ENCODE measurements at regions not wholly inside any gene's neighbourhood (a gene's known extent, or its start where the extent isn't known, plus 50 kb on each side); places are given as distances from the start of the nearest gene placed in this dataset.
A peak's percentile ranks its signal among the peaks of the same experiment; 100 is the strongest.

GRCh38 chr5:63596254-63596653 is 366.0 kb downstream of the HTR1A start:
- DNase-seq (no peak), ATAC-seq (no peak)
- intact Hi-C loops (cut with micrococcal nuclease), result no loop called here

DNA sequence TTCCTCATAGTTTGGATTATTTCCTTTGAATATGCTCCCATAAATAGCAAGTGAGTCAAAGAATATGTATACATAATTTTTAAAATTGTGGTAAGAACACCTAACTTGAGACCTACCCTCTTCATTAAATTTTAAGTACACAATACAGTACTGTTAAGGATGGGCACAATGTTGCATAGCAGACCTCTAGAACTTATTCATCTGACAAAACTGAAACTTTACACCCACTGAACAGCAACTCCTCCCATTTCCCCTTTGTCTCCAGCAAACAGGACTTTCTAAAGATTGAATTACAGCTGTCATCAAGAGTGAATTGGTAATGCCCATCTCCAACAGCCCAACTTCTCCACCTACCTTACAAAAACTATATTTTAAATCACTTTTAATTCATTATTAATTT is 388.9 kb downstream of the HTR1A start:
- intact Hi-C loops (cut with micrococcal nuclease), result no loop called here
- ATAC-seq (no peak), DNase-seq (no peak)

DNA sequence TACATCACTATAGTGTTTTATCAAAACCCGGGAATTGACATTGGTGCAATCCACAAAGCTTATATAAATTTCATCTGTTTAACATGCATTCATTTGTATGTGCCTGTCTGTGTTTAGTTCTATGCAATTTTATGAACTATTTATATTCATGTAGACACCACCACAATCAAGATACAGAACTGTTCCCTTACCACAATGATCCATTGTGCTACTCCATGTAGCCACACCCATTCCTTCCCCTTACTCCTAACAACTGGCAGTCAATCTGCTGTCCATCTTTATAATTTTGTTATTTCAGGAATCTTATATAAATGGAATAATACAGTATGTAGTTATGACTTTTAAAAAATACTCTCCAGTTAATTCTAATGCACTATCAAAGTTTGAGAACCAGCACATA is 389.5 kb downstream of the HTR1A start:
- intact Hi-C loops (cut with micrococcal nuclease), result no loop called here
- ATAC-seq (peak; percentile 29), DNase-seq (no peak)

GRCh38 chr5:63570752-63571151 is 391.5 kb downstream of the HTR1A start:
- intact Hi-C loops (cut with micrococcal nuclease), result no loop called here
- ATAC-seq, result no peak
- no peak for DNase-seq

DNA sequence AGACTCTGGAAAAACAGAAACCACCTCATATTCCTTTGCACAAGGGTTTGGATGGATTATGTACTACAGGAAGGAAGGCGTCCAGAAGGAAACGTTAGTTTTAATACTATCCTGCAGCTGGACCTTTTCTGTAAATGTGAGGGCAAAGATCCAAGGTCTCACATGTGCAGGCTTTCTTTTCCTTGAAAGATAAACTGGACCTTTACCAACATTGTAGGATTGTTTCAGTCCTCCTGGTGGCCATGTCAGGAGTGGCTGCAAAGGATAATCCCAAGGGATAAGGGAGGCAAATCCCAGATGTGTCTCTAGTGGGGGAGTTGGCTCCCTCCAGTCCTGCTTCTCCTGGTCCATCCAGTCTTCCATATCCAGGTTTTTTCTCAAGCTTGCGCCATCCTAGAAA is 397.5 kb downstream of the HTR1A start:
- DNase-seq (no peak), ATAC-seq (no peak)
- intact Hi-C loops (cut with micrococcal nuclease), result no loop called here

DNA sequence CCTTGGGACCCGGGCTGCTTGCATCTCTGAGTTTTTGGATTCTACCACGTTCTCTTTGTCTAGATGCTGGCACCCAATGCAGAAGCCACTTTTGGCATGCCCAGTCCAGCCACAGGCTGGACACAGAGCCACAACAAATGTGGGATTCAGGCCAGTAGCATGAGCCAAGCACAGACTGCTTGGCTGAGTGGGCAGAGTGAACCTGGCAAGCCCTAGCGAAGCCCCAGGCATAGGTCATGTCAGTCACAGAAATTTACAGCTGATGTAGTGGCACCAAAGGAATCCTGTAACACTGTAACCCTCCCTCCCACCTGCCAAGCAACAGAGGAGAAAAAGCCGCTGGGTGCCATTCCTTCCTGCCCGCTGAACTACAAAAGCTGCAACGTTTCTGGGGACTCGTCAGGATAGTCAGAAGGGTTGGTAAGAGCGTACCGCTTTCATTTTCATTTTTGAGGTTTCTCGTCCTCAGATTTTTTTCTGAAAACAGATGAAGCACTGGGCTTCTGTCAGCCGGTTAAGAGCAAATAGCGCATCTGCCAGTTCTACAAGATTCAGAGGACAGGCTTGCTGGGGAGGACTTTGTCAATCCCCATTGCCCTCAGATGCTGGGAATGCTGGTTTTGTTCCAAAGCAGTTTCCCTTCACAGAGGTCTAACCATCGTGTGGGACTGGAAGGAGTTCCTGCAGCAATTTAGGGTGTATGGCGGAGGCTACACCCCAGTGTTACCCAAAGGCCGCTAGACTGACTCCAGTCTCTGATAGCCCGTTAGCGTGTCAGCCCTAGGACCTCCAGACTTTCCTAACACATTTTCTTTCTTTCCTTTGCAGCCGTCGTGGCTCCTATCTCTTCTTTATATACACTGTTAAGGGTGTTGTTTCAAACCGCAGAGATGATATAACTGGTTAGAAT is 399.0 kb downstream of the HTR1A start:
- ATAC-seq, result no peak
- no peak for DNase-seq
- intact Hi-C loops (cut with micrococcal nuclease), result no loop called here

- intact Hi-C loops (cut with micrococcal nuclease), result no loop called here
- DNase-seq, result no peak
- ATAC-seq, result no peak
These were observed 406.4 kb downstream of the HTR1A start for GRCh38 chr5:63555874-63556273.

DNA sequence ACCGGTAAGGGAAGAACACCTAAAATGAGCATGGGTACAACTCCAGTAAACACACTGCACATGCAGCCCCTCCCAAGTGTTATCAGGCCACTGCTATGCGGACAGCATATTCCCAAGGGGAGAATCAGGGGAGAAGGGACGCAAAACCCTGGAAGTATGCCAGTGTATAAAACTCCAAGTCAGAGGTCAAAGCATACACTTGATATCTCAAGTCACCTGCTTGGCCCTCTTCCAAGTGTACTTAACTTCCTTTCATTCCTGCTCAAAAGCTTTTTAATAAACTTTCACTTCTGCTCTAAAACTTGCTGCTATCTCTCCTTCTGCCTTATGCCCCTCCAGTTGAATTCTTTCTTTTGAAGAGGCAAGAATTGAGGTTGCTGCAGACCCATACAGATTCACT is 408.1 kb downstream of the HTR1A start:
- no peak for DNase-seq
- ATAC-seq, result no peak
- intact Hi-C loops (cut with micrococcal nuclease), result no loop called here

DNA sequence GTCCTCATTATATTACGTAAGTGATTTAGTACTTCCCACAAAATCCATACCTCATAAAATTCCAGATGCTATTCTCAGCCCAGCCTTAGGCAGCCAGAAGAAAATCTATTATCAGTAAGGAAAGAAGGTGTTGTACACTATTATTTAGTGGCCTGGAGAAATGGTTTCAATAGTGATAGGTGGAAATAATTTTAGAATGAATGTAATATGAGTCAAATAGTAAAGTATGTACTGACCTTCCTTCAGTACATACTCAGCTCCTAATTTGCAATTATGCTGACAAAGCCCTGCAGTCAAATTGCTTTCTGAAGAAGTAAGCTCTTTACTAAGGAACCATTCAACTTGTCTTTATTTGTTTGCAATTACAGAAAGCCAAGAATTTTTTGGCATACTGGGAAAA is 409.2 kb downstream of the HTR1A start:
- intact Hi-C loops (cut with micrococcal nuclease), result no loop called here
- ATAC-seq (no peak), DNase-seq (no peak)

- intact Hi-C loops (cut with micrococcal nuclease), result no loop called here
- ATAC-seq (no peak), DNase-seq (no peak)
These were observed 426.2 kb downstream of the HTR1A start for GRCh38 chr5:63535840-63536602.

DNA sequence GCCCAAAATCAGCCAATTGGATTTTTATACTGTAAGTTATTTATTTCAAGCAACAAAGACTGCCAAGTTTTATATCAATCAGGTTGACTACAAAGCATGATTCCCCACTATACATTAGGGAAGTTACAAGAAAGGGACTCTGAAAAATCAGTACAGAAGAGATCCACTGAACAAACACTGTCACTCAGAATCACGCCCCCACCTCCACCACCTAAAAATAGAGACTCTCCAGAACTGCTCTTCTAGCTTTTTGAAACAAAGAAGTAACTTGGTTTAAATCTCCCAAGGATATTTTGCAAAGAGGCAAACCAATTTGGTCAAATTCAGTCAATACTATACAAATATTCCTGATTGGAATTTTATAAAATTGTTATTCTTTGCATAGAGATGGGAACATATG is 438.0 kb downstream of the HTR1A start:
- no peak for ATAC-seq
- DNase-seq, result no peak
- intact Hi-C loops (cut with micrococcal nuclease), result no loop called here

DNA sequence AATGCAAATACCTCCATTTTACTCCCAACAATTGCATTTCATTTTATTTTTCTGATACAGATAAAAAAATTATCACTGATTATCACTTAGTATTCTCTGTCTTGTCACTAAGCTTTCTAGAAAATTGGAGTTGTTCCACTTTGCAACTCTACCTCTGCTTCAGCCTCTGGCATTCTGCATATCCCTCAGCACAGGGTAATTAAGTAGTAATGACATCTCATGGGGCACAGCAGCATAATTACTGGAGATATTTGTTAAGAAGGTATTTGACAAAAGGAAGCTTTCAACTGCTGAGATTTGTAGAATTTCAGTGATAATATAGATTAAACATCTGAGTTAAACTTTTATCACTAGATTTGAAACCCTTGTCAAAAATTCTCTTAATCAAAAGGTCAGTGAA is 446.2 kb downstream of the HTR1A start:
- ATAC-seq, result no peak
- DNase-seq, result no peak
- intact Hi-C loops (cut with micrococcal nuclease), result no loop called here

DNA sequence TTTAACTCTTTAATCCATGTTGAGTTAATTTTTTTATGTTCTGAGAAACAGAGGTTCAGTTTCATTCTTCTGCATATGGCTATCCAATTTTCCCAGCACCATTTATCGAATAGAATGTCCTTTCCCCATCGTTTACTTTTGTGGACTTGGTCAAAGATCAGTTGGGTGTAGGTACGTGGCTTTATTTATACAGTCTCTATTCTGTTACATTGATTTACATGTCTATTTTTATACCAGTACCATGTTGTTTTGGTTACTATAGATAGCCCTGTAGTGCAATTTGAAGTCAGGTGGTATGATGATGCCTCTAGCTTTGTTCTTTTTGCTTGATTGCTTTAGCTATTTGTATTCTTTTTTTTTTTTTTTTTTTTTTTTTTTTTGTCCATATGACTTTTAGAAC is 462.0 kb downstream of the HTR1A start:
- intact Hi-C loops (cut with micrococcal nuclease), result no loop called here
- no peak for DNase-seq
- no peak for ATAC-seq

DNA sequence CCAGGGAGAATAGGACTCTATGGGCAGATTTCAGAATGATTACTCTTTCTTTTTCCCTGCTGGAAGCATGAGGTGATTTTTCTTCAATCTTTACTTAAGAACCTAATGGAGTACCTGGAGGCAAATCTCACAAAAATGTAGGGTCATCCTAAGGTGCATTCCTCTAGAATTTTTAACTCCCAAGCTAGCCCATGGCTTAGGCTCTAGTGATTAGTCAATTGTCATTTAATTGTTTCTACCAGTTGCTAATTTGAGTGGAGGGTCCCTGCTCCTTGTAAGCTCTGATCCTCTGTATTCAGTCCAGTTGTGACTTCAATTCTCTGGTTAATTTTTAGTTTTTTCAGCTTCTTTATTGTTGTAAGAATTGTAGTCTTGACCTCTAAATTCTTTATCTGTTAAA is 467.0 kb downstream of the HTR1A start:
- ATAC-seq, result no peak
- DNase-seq, result no peak
- intact Hi-C loops (cut with micrococcal nuclease), result no loop called here

DNA sequence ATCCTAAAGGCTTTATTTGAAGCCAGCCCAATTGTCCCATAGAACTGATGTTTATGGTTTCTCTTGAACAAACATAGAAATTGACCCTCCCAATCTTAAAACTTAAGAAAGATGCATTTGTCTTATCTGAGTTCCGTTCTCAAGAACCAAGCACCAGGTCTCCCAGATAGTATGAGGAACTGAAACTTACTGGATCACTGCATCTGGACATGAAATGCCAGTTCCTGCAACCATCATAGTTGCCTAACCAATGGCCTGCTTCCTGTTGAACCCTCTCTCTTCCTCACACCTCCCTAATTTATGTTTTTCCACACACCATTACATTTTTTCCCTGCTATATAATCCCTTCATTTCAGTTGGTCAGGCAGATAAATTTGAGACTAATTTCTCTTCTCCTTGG is 478.9 kb downstream of the HTR1A start:
- ATAC-seq (no peak), DNase-seq (no peak)
- intact Hi-C loops (cut with micrococcal nuclease), result no loop called here

- ATAC-seq (no peak), DNase-seq (no peak)
- intact Hi-C loops (cut with micrococcal nuclease), result no loop called here
These were observed 488.8 kb downstream of the HTR1A start for GRCh38 chr5:63473335-63473967.

- intact Hi-C loops (cut with micrococcal nuclease), result no loop called here
- ATAC-seq, result no peak
These were observed 506.0 kb downstream of the HTR1A start for GRCh38 chr5:63456279-63456678.

DNA sequence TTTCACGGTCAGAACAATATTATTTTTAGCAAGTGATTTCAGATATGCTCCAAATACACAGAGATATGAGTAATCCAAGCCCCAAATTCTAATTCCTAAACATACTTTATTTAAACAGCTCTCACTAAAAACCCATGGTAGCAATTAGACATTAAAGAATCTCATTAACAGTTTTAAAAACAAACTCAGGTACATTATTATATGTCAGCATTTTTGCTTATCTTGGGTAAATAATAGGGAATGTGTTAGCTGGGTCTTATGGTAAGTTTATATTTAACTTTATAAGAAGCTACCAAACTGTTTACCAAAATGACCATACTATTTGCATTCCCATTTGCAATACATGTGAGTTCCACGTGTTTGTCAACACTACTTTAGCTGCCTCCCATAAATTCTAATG is 511.1 kb downstream of the HTR1A start:
- ATAC-seq, result no peak
- intact Hi-C loops (cut with micrococcal nuclease), result no loop called here

More at GRCh38 chr5:63456279-63456678, 506.0 kb downstream of the HTR1A start:
- DNase-seq, result no peak

DNA sequence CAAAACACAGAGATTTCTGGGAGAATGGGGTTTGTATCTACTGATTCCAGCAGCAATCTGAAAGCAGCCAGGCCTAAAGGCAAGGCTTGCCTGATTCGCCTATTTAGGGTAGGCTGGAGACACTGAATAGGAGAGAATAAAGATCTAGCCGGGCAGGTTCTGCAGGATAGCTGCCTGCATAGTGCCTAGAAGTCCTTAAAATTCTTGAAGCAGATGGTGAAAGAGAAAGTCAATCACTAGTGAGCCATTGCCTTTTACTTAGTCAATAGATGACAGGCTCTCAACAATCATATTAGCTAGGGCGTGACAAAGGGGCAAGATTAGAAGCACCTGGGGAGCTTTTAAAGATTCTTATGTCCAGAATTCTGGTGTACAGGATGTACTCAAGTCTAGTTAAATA is 522.7 kb downstream of the HTR1A start:
- intact Hi-C loops (cut with micrococcal nuclease), result no loop called here
- no peak for ATAC-seq
- no peak for DNase-seq

More for the DNA sequence above, 511.1 kb downstream of the HTR1A start:
- DNase-seq, result no peak

DNA sequence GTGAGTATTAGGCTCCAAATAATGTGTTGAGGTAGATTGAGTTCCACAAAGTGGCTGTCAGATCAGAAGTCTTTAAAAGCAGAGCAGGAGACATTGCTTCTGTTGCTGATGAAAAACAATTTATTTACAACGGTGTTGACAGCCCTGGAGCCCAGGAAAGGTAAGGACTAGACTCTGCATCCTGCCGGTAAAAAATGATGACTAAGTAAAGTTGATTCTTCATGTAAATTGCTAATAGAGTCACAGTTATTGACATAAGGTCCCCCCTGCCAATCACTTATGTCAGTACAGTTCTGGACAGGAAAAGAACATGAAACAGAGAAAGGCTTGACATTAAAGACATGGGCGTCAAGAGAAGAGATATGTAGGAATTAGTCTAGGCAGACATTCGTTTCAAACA is 552.5 kb downstream of the HTR1A start:
- DNase-seq (no peak), ATAC-seq (no peak)
- intact Hi-C loops (cut with micrococcal nuclease), result no loop called here
